GM12864 (cell line): ENCODE measurements at regions not wholly inside any gene's neighbourhood (a gene's known extent, or its start where the extent isn't known, plus 50 kb on each side); places are given as distances from the start of the nearest gene placed in this dataset.

Source experiments
- DNase-seq: peaks from one replicate; pipeline ENCODE4 v3.0.0-alpha.2; 2011; ENCODE audit warnings: low read depth
- H3K4me3 ChIP-seq: 2 replicates; pipeline ENCODE4 v1.5.1; 2011; ENCODE audit warnings: mild to moderate bottlenecking, low read depth, low read length, control low read depth
- TF ChIP-seq, protein P1 (sequence below): IDR thresholded peaks from 2 replicates; pipeline ENCODE4 v1.5.1; 2011; ENCODE audit warnings: low read depth, mild to moderate bottlenecking, moderate library complexity, low read length, control low read depth, inconsistent platforms; ENCODE audit errors: missing control alignments

DNA sequence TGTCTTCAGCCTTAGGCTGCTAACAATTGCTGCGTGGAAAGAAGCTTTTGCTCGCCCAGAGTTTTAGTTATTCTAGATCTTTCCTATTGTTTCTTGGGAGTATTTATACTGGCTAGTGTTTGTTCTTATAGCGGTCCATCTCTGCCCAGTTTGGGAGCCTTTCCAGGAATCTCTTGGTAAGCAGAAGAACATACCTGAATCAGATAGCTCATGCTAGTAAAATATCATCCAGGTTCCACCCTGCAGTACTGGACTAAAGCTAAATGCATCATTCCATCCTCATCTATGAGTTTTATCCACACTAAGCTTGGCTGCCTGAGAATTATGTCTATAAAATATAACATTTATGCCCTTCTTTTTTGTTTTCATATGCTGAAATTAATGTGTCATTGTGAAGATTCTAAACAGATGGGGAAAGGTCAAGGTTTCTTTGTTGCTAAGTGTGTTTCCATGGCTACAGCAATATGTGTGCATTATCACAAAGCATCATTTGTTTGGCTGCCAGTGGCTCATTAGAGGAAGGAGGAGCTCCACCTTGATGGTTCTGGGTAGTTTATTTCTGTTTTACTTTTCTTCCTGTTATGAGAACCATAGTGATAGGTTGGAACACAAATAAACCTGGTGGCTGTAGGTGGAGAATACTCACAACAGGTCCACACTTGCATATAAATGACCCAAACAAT is 182.8 kb downstream of the PIK3C3 start:
- TF ChIP-seq, protein P1, sequence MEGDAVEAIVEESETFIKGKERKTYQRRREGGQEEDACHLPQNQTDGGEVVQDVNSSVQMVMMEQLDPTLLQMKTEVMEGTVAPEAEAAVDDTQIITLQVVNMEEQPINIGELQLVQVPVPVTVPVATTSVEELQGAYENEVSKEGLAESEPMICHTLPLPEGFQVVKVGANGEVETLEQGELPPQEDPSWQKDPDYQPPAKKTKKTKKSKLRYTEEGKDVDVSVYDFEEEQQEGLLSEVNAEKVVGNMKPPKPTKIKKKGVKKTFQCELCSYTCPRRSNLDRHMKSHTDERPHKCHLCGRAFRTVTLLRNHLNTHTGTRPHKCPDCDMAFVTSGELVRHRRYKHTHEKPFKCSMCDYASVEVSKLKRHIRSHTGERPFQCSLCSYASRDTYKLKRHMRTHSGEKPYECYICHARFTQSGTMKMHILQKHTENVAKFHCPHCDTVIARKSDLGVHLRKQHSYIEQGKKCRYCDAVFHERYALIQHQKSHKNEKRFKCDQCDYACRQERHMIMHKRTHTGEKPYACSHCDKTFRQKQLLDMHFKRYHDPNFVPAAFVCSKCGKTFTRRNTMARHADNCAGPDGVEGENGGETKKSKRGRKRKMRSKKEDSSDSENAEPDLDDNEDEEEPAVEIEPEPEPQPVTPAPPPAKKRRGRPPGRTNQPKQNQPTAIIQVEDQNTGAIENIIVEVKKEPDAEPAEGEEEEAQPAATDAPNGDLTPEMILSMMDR: no peak
- no peak overlapping the region for H3K4me3 ChIP-seq
- DNase-seq: no peak

DNA sequence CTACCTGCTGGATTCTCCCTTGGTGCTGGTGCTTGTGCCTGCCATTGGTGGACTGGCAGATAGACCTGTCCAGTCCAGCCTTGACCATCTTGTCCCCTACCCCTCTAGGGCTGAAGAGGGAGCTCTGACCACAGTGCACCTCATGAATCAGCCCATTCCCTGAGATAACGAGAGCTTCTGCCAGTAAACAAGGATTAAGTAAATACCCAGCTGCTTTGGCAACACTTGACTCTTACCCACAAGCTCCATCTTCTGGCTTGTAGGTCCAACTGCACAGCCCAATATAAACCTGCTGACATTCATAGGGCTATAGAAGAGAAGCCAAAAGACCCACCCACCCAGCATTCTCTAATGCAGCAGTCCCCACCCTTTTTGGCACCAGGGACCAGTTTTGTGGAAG is 186.4 kb downstream of the PIK3C3 start:
- DNase-seq: no peak
- H3K4me3 ChIP-seq: no peak overlapping the region
- TF ChIP-seq, protein P1: no peak

DNA sequence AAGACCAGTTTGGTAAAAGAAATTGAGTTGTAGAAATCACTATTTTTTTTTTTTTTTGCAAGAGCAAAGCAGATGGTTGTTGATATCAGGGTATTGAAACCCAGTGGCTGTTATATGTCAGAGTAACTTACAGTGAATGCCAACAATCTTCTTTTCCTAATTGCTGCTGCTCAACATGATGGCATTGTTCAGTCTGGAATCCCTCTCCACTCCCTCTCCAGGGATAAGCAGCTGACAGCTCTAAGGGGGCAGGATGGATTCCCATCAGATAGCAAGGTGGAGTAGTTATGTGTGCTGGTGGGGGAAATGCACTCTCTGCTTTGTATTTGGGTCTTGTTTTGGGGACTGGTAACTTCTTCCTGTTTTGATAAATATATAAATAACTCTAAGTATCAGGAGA is 200.0 kb downstream of the PIK3C3 start:
- TF ChIP-seq, protein P1: no peak
- H3K4me3 ChIP-seq: no peak overlapping the region
- no peak for DNase-seq

DNA sequence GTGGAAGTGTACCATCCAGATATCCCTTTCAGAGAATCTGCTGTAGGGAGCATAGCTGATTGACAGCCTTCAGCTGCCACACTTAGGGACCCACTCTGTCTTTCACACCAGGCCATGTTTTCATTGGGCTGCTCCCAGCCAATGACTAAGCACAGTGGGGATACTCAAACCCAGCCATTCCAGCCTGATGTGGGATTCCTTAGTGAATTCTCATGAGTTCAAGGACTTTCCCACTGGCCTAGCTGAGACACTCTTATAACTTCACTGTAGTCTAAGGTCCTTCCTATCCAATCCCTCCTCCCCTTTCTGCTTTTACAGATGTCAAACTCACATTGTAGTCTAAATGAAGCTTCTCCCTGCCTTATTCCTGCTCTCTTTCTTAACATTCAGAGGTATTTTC is 201.2 kb downstream of the PIK3C3 start:
- DNase-seq: no peak
- TF ChIP-seq, protein P1: no peak
- no peak overlapping the region for H3K4me3 ChIP-seq

DNA sequence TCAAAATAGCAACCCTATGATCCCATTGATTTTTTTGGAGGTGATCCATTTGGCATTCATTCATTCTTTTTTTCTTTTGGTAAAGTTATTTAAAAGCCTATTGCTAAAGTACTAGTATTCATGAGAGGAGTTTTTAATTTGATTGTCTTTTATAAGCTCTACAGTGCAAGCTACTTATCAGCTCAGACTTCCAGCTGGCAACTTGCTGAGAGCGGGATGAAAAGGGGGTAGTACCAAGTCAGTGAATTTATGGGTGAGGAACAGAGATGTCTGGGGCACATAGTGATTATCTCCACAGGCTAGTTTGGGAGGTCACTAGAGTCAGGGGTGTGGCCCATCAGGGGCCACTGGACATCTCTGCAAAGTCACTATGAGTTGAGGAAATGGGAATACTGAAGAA is 202.4 kb downstream of the PIK3C3 start:
- no peak for DNase-seq

DNA sequence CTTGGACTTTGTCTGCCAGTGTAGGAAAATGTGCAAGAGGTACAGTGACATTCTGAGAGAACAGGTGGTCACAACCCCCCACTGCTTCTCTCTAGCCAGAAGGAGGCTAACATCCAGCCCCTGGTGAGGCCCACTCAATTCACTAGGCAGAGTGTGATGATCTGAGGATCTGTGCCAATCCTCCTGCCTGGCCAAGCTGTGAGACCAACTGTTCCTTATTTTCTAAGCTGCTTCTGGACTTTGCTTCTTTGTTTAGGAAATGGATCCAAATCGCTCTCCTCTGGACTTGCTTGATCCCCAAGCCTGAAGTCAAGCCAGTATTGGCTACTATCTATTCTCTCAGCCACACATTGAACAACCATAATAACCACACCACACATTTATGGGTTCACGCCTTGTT is 202.8 kb downstream of the PIK3C3 start:
- no peak for DNase-seq
- H3K4me3 ChIP-seq: no peak overlapping the region
- TF ChIP-seq, protein P1: no peak

More for the DNA sequence above, 202.4 kb downstream of the PIK3C3 start:
- TF ChIP-seq, protein P1: no peak
- H3K4me3 ChIP-seq: no peak overlapping the region

DNA sequence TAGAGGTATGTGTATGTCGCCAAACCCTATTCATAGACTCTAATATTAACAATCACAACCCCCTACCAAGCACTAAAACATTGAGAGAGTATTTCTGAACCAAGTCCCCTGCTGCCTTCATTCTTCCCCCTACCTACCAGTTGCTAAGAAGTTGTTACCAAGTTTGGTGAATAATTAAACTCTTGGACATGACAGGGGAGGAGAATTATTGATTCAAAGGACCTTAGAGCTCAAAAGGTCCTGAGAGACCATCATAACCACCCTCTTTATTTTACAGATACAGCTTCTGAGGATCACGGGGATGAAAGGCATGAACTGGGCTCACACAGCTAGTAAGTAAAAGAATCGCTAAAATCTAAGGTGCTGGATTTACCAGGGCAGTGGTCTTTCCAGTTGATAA is 204.1 kb downstream of the PIK3C3 start:
- H3K4me3 ChIP-seq: no peak overlapping the region
- no peak for DNase-seq
- TF ChIP-seq, protein P1: no peak
